Mesenchymal stem cell (in vitro differentiated cells and primary cell): ENCODE measurements at regions not wholly inside any gene's neighbourhood (a gene's known extent, or its start where the extent isn't known, plus 50 kb on each side); places are given as distances from the start of the nearest gene placed in this dataset.

ENCODE experiments used
- DNase-seq: peaks from one replicate; pipeline ENCODE4 v3.0.0-alpha.2; 2013
- H2AFZ ChIP-seq: one replicate; pipeline ENCODE4 v1.6.1; 2013; ENCODE audit warnings: low read depth, mild to moderate bottlenecking, control low read depth, inconsistent platforms, low read length, moderate library complexity
- H2AK5ac ChIP-seq: 2 replicates; pipeline ENCODE4 v1.6.1; 2013; ENCODE audit warnings: low read length, moderate library complexity, mild to moderate bottlenecking, inconsistent platforms; ENCODE audit not compliant: severe bottlenecking
- H2BK120ac ChIP-seq: one replicate; pipeline ENCODE4 v1.6.1; 2013; ENCODE audit warnings: low read depth, mild to moderate bottlenecking, inconsistent platforms, low read length, moderate library complexity
- H2BK12ac ChIP-seq, 2 experiments: one replicate each; pipeline ENCODE4 v1.6.1; 2013; ENCODE audit warnings: inconsistent platforms in 2 of 2, low read length in 2 of 2, mild to moderate bottlenecking in 2 of 2, moderate library complexity in 2 of 2, control low read depth in 1 of 2
- H2BK15ac ChIP-seq: one replicate; pipeline ENCODE4 v1.6.1; 2013; ENCODE audit warnings: mild to moderate bottlenecking, low read depth, inconsistent platforms; ENCODE audit not compliant: poor library complexity, severe bottlenecking
- H2BK5ac ChIP-seq: 2 replicates; pipeline ENCODE4 v1.6.1; 2013; ENCODE audit warnings: low read depth, mild to moderate bottlenecking, low read length, control low read depth, inconsistent platforms; ENCODE audit not compliant: poor library complexity, severe bottlenecking
- H3K14ac ChIP-seq, 2 experiments: one replicate each; pipeline ENCODE4 v1.6.1; 2013; ENCODE audit warnings: inconsistent platforms in 2 of 2, low read length in 2 of 2, control low read depth in 1 of 2, mild to moderate bottlenecking in 1 of 2, moderate library complexity in 1 of 2
- H3K18ac ChIP-seq, 2 experiments: one replicate each; pipeline ENCODE4 v1.6.1; 2013; ENCODE audit warnings: inconsistent platforms in 2 of 2, low read length in 2 of 2, control low read depth in 1 of 2, low read depth in 1 of 2, mild to moderate bottlenecking in 1 of 2
- H3K23ac ChIP-seq, 2 experiments: one replicate each; pipeline ENCODE4 v1.6.1; 2013; ENCODE audit warnings: inconsistent platforms in 2 of 2, low read length in 2 of 2, mild to moderate bottlenecking in 2 of 2, moderate library complexity in 2 of 2, control low read depth in 1 of 2
- H3K27ac ChIP-seq: 2 replicates; pipeline ENCODE4 v1.5.1; 2013; ENCODE audit warnings: mild to moderate bottlenecking, moderate library complexity, low read length, control low read depth, inconsistent platforms; ENCODE audit not compliant: poor library complexity, severe bottlenecking
- H3K27me3 ChIP-seq, 2 experiments: 2 replicates each; pipeline versions ENCODE4 v1.6.1 to v1.7.0; 2013; ENCODE audit warnings: low read length in 2 of 2, mild to moderate bottlenecking in 2 of 2, moderate library complexity in 2 of 2, control low read depth in 1 of 2, inconsistent platforms in 1 of 2; ENCODE audit not compliant: control insufficient read depth in 1 of 2, insufficient read depth in 1 of 2
- H3K36me3 ChIP-seq, 2 experiments: 2 replicates each; pipeline versions ENCODE4 v1.6.1 to v1.7.0; 2013; ENCODE audit warnings: low read length in 2 of 2, control low read depth in 1 of 2, inconsistent platforms in 1 of 2, low read depth in 1 of 2, mild to moderate bottlenecking in 1 of 2; ENCODE audit not compliant: insufficient read depth in 2 of 2, control insufficient read depth in 1 of 2
- H3K4ac ChIP-seq, 2 experiments: one replicate each; pipeline ENCODE4 v1.6.1; 2013; ENCODE audit warnings: inconsistent platforms in 2 of 2, low read length in 2 of 2, mild to moderate bottlenecking in 2 of 2, moderate library complexity in 2 of 2, control low read depth in 1 of 2, low read depth in 1 of 2
- H3K4me1 ChIP-seq: 2 replicates; pipeline ENCODE4 v1.6.1; 2013; ENCODE audit warnings: low read depth, low read length, control low read depth; ENCODE audit not compliant: control insufficient read depth, insufficient read depth
- H3K4me2 ChIP-seq: 2 replicates; pipeline ENCODE4 v1.6.1; 2013; ENCODE audit warnings: low read length, mild to moderate bottlenecking, inconsistent platforms; ENCODE audit not compliant: poor library complexity, severe bottlenecking
- H3K4me3 ChIP-seq, 2 experiments: 2 replicates each; pipeline versions ENCODE4 v1.5.1 to v1.7.0; 2013; ENCODE audit warnings: low read length in 2 of 2, mild to moderate bottlenecking in 2 of 2, control low read depth in 1 of 2, low read depth in 1 of 2; ENCODE audit not compliant: insufficient read depth in 1 of 2
- H3K79me1 ChIP-seq: replicated peaks from 2 replicates; pipeline ENCODE4 v1.6.1; 2013; ENCODE audit warnings: mild to moderate bottlenecking, control low read depth, low read length, inconsistent platforms; ENCODE audit not compliant: poor library complexity, severe bottlenecking
- H3K9ac ChIP-seq: 2 replicates; pipeline ENCODE4 v1.7.0; 2013; ENCODE audit warnings: mild to moderate bottlenecking, low read length, moderate library complexity
- H3K9me3 ChIP-seq: 2 replicates; pipeline ENCODE4 v1.7.0; 2013; ENCODE audit warnings: mild to moderate bottlenecking, low read length; ENCODE audit not compliant: control insufficient read depth
- H4K8ac ChIP-seq: one replicate; pipeline ENCODE4 v1.6.1; 2013; ENCODE audit warnings: inconsistent platforms, mild to moderate bottlenecking, low read length, moderate library complexity
- H4K91ac ChIP-seq: one replicate; pipeline ENCODE4 v1.6.1; 2013; ENCODE audit warnings: mild to moderate bottlenecking, low read length, inconsistent platforms
- WGBS: methylation state at CpG from one replicate; pipeline ENCODE4 v1.1.7; 2013; ENCODE audit warnings: mixed read lengths; 5-methylcytosine and 5-hydroxymethylcytosine counted together

DNA sequence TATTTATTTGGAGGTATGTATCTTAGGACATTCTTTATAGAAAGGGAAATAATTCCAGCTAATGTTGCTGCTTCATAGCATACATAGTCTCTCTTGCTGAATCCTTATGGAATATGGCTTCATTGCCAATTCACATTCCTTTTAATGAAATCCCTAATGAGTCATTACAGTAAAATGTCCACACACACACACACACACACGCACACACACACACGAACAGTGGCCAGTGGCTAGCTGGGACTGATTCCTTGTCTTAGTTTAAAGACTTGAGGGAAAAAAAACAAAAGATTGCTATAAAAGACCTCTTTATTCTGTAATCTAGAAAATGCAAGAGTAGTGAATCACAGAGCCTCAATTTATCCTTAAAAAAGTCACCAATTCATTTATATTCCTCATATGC lies 301.6 kb downstream of the SLITRK6 start:
- Histone ChIP-seq H3K36me3 (no peaks in the 10 kb centered on the region), H3K27me3 (no peaks in the 10 kb centered on the region), H3K23ac (no peak overlapping the region), H2BK15ac (no peak overlapping the region), H3K14ac (no peak overlapping the region), H2AK5ac (no peak overlapping the region), H3K4ac (no peak overlapping the region), H2AFZ (no peak overlapping the region), H2BK120ac (no peak overlapping the region), H3K18ac (no peak overlapping the region), H2BK12ac (no peak overlapping the region), H4K8ac (no peak overlapping the region), H4K91ac (no peak overlapping the region), H3K9ac (no peak overlapping the region), H2BK5ac (no peak overlapping the region), H3K4me1 (no peaks in the 10 kb centered on the region), H3K9me3 (no peaks in the 10 kb centered on the region), H3K4me3 (no peak overlapping the region), H3K27ac (no peak overlapping the region), H3K79me1 (no peaks in the 10 kb centered on the region), H3K4me2 (no peak overlapping the region)
- peak; percentile 91 for DNase-seq
- WGBS = no CpG with 5 or more reads among the region's 2 CpGs

DNA sequence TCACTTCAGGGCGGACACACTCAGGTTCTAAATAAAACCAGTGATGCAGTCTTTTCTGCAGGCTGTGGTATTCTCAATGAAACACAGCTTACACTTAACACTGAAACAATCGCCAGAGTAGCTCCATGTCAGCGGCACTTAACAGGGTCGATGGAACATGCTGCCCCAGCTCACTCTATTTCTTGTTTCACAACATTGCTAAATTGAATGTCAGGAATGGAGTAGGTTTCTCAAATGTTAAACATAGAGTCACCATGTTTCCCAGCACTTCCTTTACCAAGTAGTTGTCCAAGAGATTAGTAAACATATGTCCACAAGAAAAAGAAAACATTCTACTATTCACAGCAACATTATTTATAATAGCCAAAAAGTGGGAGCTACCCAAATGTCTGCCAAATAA lies 306.9 kb downstream of the SLITRK6 start:
- Histone ChIP-seq H3K9ac (no peak overlapping the region), H2BK5ac (no peak overlapping the region), H3K36me3 (no peaks in the 10 kb centered on the region), H3K27ac (no peak overlapping the region), H3K4me1 (no peaks in the 10 kb centered on the region), H2BK12ac (peak overlapping the region in 1 of 2 experiments; percentile 63), H3K79me1 (no peaks in the 10 kb centered on the region), H3K14ac (no peak overlapping the region), H4K8ac (no peak overlapping the region), H2AK5ac (no peak overlapping the region), H3K4me2 (no peak overlapping the region), H3K4me3 (no peak overlapping the region), H3K23ac (no peak overlapping the region), H3K18ac (no peak overlapping the region), H4K91ac (no peak overlapping the region), H2AFZ (no peak overlapping the region), H2BK15ac (no peak overlapping the region), H2BK120ac (no peak overlapping the region), H3K4ac (no peak overlapping the region), H3K9me3 (no peaks in the 10 kb centered on the region), H3K27me3 (no peaks in the 10 kb centered on the region)
- peak; percentile 18 for DNase-seq
- 89% methylated on average over 2 of the region's 4 CpGs for WGBS

DNA sequence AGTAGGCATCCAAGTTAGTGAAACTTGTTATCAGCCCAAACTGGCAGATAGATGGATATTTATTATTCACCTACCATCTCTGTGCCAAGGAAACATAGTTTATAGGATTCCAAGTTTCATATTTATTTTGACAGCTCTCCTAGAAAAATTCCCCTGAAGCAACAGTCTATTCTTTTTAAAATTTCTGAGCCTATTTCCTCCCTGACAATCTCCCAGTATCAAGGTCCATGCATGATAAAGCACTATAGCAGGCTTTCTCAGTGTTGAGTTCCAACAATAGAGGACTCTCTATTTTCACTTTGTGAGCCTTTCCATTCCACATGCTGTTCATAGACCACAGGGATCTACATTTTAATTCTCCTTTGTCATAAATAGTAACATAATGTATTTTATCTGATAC lies 312.6 kb downstream of the SLITRK6 start:
- H3K23ac ChIP-seq = no peak overlapping the region
- H3K9ac ChIP-seq = no peak overlapping the region
- no peak overlapping the region for H2BK5ac ChIP-seq
- no peak overlapping the region for H3K4me2 ChIP-seq
- no peak overlapping the region for H2AK5ac ChIP-seq
- H3K79me1 ChIP-seq = no peaks in the 10 kb centered on the region
- no peaks in the 10 kb centered on the region for H3K27me3 ChIP-seq
- H3K27ac ChIP-seq = no peak overlapping the region
- no peak overlapping the region for H2BK12ac ChIP-seq
- no peaks in the 10 kb centered on the region for H3K4me1 ChIP-seq
- no peak overlapping the region for H2BK15ac ChIP-seq
- H3K4me3 ChIP-seq = no peak overlapping the region
- H2AFZ ChIP-seq = no peak overlapping the region
- no peak for DNase-seq
- H2BK120ac ChIP-seq = no peak overlapping the region
- H3K14ac ChIP-seq = no peak overlapping the region
- H3K18ac ChIP-seq = no peak overlapping the region
- H4K8ac ChIP-seq = no peak overlapping the region
- H3K4ac ChIP-seq = no peak overlapping the region
- H4K91ac ChIP-seq = no peak overlapping the region
- H3K36me3 ChIP-seq = no peaks in the 10 kb centered on the region
- H3K9me3 ChIP-seq = no peaks in the 10 kb centered on the region

DNA sequence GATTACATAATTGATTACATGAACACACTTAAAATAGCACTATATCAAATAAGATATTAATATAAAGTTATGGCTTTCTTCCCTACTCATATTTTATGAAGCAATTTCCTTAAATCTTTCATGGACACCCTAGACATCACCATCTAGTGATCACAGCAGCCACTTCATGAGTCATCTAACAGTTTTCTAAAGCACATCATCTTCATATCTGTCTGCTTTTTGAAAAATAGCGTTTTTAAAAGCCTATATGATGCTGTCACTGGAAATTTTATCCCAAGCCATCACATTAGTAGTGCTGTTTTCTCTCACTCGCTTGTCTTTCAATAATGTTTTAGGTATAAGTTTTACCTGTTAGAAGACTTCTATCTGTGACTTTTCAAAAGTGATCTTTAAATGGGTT lies 326.1 kb downstream of the SLITRK6 start:
- no peak overlapping the region for H3K23ac ChIP-seq
- no peaks in the 10 kb centered on the region for H3K79me1 ChIP-seq
- H2BK120ac ChIP-seq = no peak overlapping the region
- no peak overlapping the region for H3K9ac ChIP-seq
- WGBS = 100% methylated on average over 1 of the region's 2 CpGs
- no peak overlapping the region for H2BK15ac ChIP-seq
- no peak overlapping the region for H3K14ac ChIP-seq
- peaks cover 3% of the 10 kb centered on the region for H3K9me3 ChIP-seq
- no peaks in the 10 kb centered on the region for H3K27me3 ChIP-seq
- H2AFZ ChIP-seq = no peak overlapping the region
- H3K4me3 ChIP-seq = no peak overlapping the region
- no peak overlapping the region for H3K4ac ChIP-seq
- no peak for DNase-seq
- H3K4me1 ChIP-seq = no peaks in the 10 kb centered on the region
- no peak overlapping the region for H3K4me2 ChIP-seq
- H3K27ac ChIP-seq = no peak overlapping the region
- no peak overlapping the region for H4K91ac ChIP-seq
- H2BK5ac ChIP-seq = no peak overlapping the region
- H2AK5ac ChIP-seq = no peak overlapping the region
- H3K18ac ChIP-seq = no peak overlapping the region
- H2BK12ac ChIP-seq = no peak overlapping the region
- no peaks in the 10 kb centered on the region for H3K36me3 ChIP-seq
- H4K8ac ChIP-seq = no peak overlapping the region
